ENCODE measurements at regions not wholly inside any gene's neighbourhood (a gene's known extent, or its start where the extent isn't known, plus 50 kb on each side); places are given as distances from the start of the nearest gene placed in this dataset.

DNA sequence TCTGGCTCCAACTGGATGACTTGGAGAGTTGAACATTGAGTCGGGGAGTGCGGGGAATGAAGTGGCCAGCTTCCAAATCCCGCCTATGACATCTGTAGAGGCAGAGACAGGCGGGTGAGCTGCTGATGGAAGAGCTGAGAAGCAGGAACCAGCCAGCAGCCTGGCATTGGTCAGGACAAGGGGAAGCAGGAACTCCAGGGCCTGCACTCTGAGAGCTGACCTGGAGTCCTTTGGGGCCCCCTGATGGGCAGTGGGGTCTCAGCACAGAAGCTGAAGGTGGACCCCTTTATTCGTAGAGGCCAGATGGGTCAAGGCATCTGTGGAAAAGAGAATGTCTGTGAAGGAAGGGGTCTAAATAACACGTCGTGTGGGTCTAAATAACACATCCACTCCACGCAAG, 57.0 kb downstream of the SEC61G start:
- DNase-seq (no peak), ATAC-seq (no peak)
- Histone ChIP-seq H3K27ac (no peak overlapping the region), H3K36me3 (replicated peaks in 1 of 2; ENCODE audit: insufficient read depth in 1 of 2, low read depth in 2 of 2) (no peaks in the 10 kb centered on the region), H3K4me1 (no peaks in the 10 kb centered on the region), H3K4me3 (no peak overlapping the region), H3K9me3 (no peaks in the 10 kb centered on the region), H3K27me3 (no peaks in the 10 kb centered on the region)
- WGBS, 2 donors = 77 to 81% methylated on average over 8 of the region's 8 CpGs
- intact Hi-C loops (cut with DNase I) = no loop called here
- TF ChIP-seq, protein P1, sequence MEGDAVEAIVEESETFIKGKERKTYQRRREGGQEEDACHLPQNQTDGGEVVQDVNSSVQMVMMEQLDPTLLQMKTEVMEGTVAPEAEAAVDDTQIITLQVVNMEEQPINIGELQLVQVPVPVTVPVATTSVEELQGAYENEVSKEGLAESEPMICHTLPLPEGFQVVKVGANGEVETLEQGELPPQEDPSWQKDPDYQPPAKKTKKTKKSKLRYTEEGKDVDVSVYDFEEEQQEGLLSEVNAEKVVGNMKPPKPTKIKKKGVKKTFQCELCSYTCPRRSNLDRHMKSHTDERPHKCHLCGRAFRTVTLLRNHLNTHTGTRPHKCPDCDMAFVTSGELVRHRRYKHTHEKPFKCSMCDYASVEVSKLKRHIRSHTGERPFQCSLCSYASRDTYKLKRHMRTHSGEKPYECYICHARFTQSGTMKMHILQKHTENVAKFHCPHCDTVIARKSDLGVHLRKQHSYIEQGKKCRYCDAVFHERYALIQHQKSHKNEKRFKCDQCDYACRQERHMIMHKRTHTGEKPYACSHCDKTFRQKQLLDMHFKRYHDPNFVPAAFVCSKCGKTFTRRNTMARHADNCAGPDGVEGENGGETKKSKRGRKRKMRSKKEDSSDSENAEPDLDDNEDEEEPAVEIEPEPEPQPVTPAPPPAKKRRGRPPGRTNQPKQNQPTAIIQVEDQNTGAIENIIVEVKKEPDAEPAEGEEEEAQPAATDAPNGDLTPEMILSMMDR (IDR thresholded peaks at IDR 0.05) = no peak
- TF ChIP-seq POLR2A (IDR thresholded peaks at IDR 0.05) = no peak

DNA sequence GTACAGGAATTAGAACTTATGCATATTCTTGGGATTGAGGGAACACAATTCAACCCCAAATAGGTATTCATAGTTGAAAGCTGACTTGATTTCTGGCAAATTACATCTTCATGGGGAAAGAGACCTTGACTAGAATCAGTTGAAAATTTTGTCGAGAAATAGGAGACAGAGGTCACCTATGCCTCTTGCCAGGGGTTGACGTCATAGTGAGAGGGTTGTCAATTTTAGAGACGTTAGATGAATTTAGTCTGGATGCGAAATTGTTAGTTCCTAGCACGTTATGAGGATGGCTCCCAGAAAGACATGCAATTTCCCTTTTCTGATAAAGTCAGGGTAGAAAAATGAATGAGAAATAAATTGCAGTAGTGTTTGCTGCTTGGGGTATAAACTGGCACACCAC, 59.3 kb downstream of the SEC61G start:
- WGBS, 2 donors = 57 to 67% methylated on average over 5 of the region's 5 CpGs

DNA sequence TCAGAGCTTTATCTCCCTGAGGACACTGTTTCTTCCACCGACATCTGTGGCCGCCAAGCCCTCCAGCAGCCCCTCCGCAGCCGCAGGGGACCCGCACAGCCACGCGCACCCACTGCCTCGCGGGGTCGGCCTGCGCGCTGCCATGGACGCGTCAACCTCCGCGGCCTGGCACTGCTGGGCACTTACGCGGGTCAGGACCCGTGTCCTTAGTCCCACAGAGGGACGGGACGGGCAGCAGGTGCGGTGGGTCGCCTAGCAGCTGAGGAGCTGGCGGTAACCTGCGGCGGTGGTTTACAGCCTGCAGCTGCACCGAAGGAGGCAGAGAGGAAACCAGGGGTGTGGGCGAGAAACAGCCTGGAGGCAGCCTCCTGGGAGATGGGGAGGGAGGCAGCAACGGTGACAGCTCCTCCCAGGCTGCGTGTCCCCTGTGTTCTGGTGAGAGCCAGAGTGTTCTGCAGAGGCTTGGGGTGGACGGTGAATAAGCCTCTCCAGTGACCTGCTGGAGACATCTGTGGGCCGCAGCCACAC, 61.3 kb downstream of the SEC61G start:
- Histone ChIP-seq H3K4me1 (no peaks in the 10 kb centered on the region), H3K9me3 (no peaks in the 10 kb centered on the region), H3K27me3 (no peaks in the 10 kb centered on the region), H3K4me3 (no peak overlapping the region), H3K27ac (no peak overlapping the region), H3K36me3 (replicated peaks in 1 of 2; ENCODE audit: insufficient read depth in 1 of 2, low read depth in 2 of 2) (no peaks in the 10 kb centered on the region)
- 57 to 58% methylated on average over 11 to 32 of the region's 32 CpGs for WGBS, 2 donors
- TF ChIP-seq POLR2A (IDR thresholded peaks at IDR 0.05) = no peak
- TF ChIP-seq, protein P1 (IDR thresholded peaks at IDR 0.05) = no peak
- DNase-seq (no peak), ATAC-seq (no peak)
- intact Hi-C loops (cut with DNase I) = no loop called here

More for the DNA sequence above, 59.3 kb downstream of the SEC61G start:
- TF ChIP-seq, protein P1 (IDR thresholded peaks at IDR 0.05) = no peak
- TF ChIP-seq POLR2A (IDR thresholded peaks at IDR 0.05) = no peak
- Histone ChIP-seq H3K4me3 (no peak overlapping the region), H3K36me3 (replicated peaks in 1 of 2; ENCODE audit: insufficient read depth in 1 of 2, low read depth in 2 of 2) (no peaks in the 10 kb centered on the region), H3K27me3 (no peaks in the 10 kb centered on the region), H3K9me3 (no peaks in the 10 kb centered on the region), H3K27ac (no peak overlapping the region), H3K4me1 (no peaks in the 10 kb centered on the region)
- ATAC-seq (no peak), DNase-seq (no peak)
- intact Hi-C loops (cut with DNase I) = no loop called here

- WGBS, 2 donors = 79 to 83% methylated on average over 14 of the region's 14 CpGs
These were observed 68.1 kb downstream of the SEC61G start for GRCh38 chr7:54690892-54691291.

GRCh38 chr7:54690050-54690443, 69.0 kb downstream of the SEC61G start:
- ATAC-seq (no peak), DNase-seq (no peak)
- no peak for TF ChIP-seq POLR2A (IDR thresholded peaks at IDR 0.05)
- TF ChIP-seq, protein P1 (IDR thresholded peaks at IDR 0.05) = no peak

More at GRCh38 chr7:54690892-54691291, 68.1 kb downstream of the SEC61G start:
- intact Hi-C loops (cut with DNase I) = no loop called here
- Histone ChIP-seq H3K4me3 (no peak overlapping the region), H3K27me3 (no peaks in the 10 kb centered on the region), H3K27ac (no peak overlapping the region), H3K36me3 (replicated peaks in 1 of 2; ENCODE audit: insufficient read depth in 1 of 2, low read depth in 2 of 2) (no peaks in the 10 kb centered on the region), H3K9me3 (no peaks in the 10 kb centered on the region), H3K4me1 (no peaks in the 10 kb centered on the region)
- DNase-seq (no peak), ATAC-seq (no peak)
- TF ChIP-seq POLR2A (IDR thresholded peaks at IDR 0.05) = no peak
- TF ChIP-seq, protein P1 (IDR thresholded peaks at IDR 0.05) = no peak

More at GRCh38 chr7:54690050-54690443, 69.0 kb downstream of the SEC61G start:
- intact Hi-C loops (cut with DNase I) = no loop called here
- no peaks in the 10 kb centered on the region for H3K27me3 ChIP-seq
- no peaks in the 10 kb centered on the region for H3K4me1 ChIP-seq
- WGBS, 2 donors = 56 to 64% methylated on average over 9 of the region's 9 CpGs
- H3K27ac ChIP-seq = no peak overlapping the region
- H3K9me3 ChIP-seq = no peaks in the 10 kb centered on the region
- H3K36me3 ChIP-seq (replicated peaks in 1 of 2; ENCODE audit: insufficient read depth in 1 of 2, low read depth in 2 of 2) = no peaks in the 10 kb centered on the region
- no peak overlapping the region for H3K4me3 ChIP-seq
